ENCODE measurements at regions not wholly inside any gene's neighbourhood (a gene's known extent, or its start where the extent isn't known, plus 50 kb on each side); places are given as distances from the start of the nearest gene placed in this dataset.

- no peak overlapping the region for H3K4me3 Mint-ChIP-seq
- POLR2A ChIA-PET, result no interaction called here
- H3K27ac Mint-ChIP-seq, result no peak overlapping the region
- no peaks in the 10 kb centered on the region for H3K36me3 Mint-ChIP-seq
- intact Hi-C loops (cut with micrococcal nuclease), result no loop called here
- H3K27me3 Mint-ChIP-seq, result no peaks in the 10 kb centered on the region
- no peaks in the 10 kb centered on the region for H3K9me3 Mint-ChIP-seq
- CTCF ChIA-PET, result no interaction called here
- DNase-seq, result no peak
- no peaks in the 10 kb centered on the region for H3K4me1 Mint-ChIP-seq (ENCODE audit: low read depth)
Measured at GRCh38 chr6:74167511-74167910, 471.5 kb downstream of the CD109 start.

- intact Hi-C loops (cut with micrococcal nuclease), result no loop called here
- Mint-ChIP-seq H3K27me3 (no peaks in the 10 kb centered on the region), H3K4me3 (no peak overlapping the region), H3K9me3 (no peaks in the 10 kb centered on the region), H3K4me1 (ENCODE audit: low read depth) (no peaks in the 10 kb centered on the region), H3K36me3 (no peaks in the 10 kb centered on the region), H3K27ac (no peak overlapping the region)
- CTCF ChIA-PET, result no interaction called here
- no peak for DNase-seq
- POLR2A ChIA-PET, result no interaction called here
Measured at GRCh38 chr6:74166849-74167248, 470.8 kb downstream of the CD109 start.

GRCh38 chr6:74161380-74161779 lies 465.4 kb downstream of the CD109 start:
- Mint-ChIP-seq H3K27me3 (no peaks in the 10 kb centered on the region), H3K4me1 (ENCODE audit: low read depth) (no peaks in the 10 kb centered on the region), H3K36me3 (no peaks in the 10 kb centered on the region), H3K4me3 (no peak overlapping the region), H3K9me3 (no peaks in the 10 kb centered on the region), H3K27ac (no peak overlapping the region)
- no peak for DNase-seq
- intact Hi-C loops (cut with micrococcal nuclease), result no loop called here
- POLR2A ChIA-PET, result no interaction called here
- CTCF ChIA-PET, result no interaction called here

- Mint-ChIP-seq H3K36me3 (no peaks in the 10 kb centered on the region), H3K9me3 (no peaks in the 10 kb centered on the region), H3K4me1 (ENCODE audit: low read depth) (no peaks in the 10 kb centered on the region), H3K4me3 (no peak overlapping the region), H3K27me3 (no peaks in the 10 kb centered on the region), H3K27ac (no peak overlapping the region)
- no peak for DNase-seq
- CTCF ChIA-PET, result no interaction called here
- intact Hi-C loops (cut with micrococcal nuclease), result no loop called here
- POLR2A ChIA-PET, result no interaction called here
Measured at GRCh38 chr6:74152096-74152675, 456.2 kb downstream of the CD109 start.

- no peak overlapping the region for H3K4me3 Mint-ChIP-seq
- no peak for DNase-seq
- intact Hi-C loops (cut with micrococcal nuclease), result no loop called here
- H3K27me3 Mint-ChIP-seq, result no peaks in the 10 kb centered on the region
- no peaks in the 10 kb centered on the region for H3K36me3 Mint-ChIP-seq
- H3K27ac Mint-ChIP-seq, result no peak overlapping the region
- H3K4me1 Mint-ChIP-seq (ENCODE audit: low read depth), result no peaks in the 10 kb centered on the region
- H3K9me3 Mint-ChIP-seq, result no peaks in the 10 kb centered on the region
- CTCF ChIA-PET, result no interaction called here
- POLR2A ChIA-PET, result no interaction called here
Measured at GRCh38 chr6:74145931-74146330, 449.9 kb downstream of the CD109 start.

- no peak overlapping the region for H3K27ac Mint-ChIP-seq
- no peak for DNase-seq
- no peaks in the 10 kb centered on the region for H3K4me1 Mint-ChIP-seq (ENCODE audit: low read depth)
- ChIA-PET POLR2A (no interaction called here), CTCF (no interaction called here)
- no peaks in the 10 kb centered on the region for H3K9me3 Mint-ChIP-seq
- no peak overlapping the region for H3K4me3 Mint-ChIP-seq
- no peaks in the 10 kb centered on the region for H3K27me3 Mint-ChIP-seq
- H3K36me3 Mint-ChIP-seq, result no peaks in the 10 kb centered on the region
- intact Hi-C loops (cut with micrococcal nuclease), result no loop called here
Measured at GRCh38 chr6:74137911-74138310, 441.9 kb downstream of the CD109 start.

GRCh38 chr6:74134327-74134726 lies 438.3 kb downstream of the CD109 start:
- POLR2A ChIA-PET, result no interaction called here
- no peaks in the 10 kb centered on the region for H3K4me1 Mint-ChIP-seq (ENCODE audit: low read depth)
- H3K27me3 Mint-ChIP-seq, result no peaks in the 10 kb centered on the region
- no peaks in the 10 kb centered on the region for H3K9me3 Mint-ChIP-seq
- CTCF ChIA-PET, result no interaction called here
- no peak for DNase-seq
- intact Hi-C loops (cut with micrococcal nuclease), result no loop called here
- no peak overlapping the region for H3K4me3 Mint-ChIP-seq
- H3K27ac Mint-ChIP-seq, result no peak overlapping the region
- H3K36me3 Mint-ChIP-seq, result no peaks in the 10 kb centered on the region

GRCh38 chr6:74133073-74133472 lies 437.1 kb downstream of the CD109 start:
- Mint-ChIP-seq H3K4me3 (no peak overlapping the region), H3K9me3 (no peaks in the 10 kb centered on the region), H3K27me3 (no peaks in the 10 kb centered on the region), H3K4me1 (ENCODE audit: low read depth) (no peaks in the 10 kb centered on the region), H3K27ac (no peak overlapping the region), H3K36me3 (no peaks in the 10 kb centered on the region)
- POLR2A ChIA-PET, result no interaction called here
- no peak for DNase-seq
- intact Hi-C loops (cut with micrococcal nuclease), result no loop called here
- CTCF ChIA-PET, result no interaction called here

- no peak for DNase-seq
- H3K27me3 Mint-ChIP-seq, result no peaks in the 10 kb centered on the region
- intact Hi-C loops (cut with micrococcal nuclease), result no loop called here
- no peak overlapping the region for H3K27ac Mint-ChIP-seq
- no peaks in the 10 kb centered on the region for H3K4me1 Mint-ChIP-seq (ENCODE audit: low read depth)
- POLR2A ChIA-PET, result no interaction called here
- CTCF ChIA-PET, result no interaction called here
- H3K4me3 Mint-ChIP-seq, result no peak overlapping the region
- H3K36me3 Mint-ChIP-seq, result no peaks in the 10 kb centered on the region
- no peaks in the 10 kb centered on the region for H3K9me3 Mint-ChIP-seq
Measured at GRCh38 chr6:74130641-74131040, 434.6 kb downstream of the CD109 start.

GRCh38 chr6:74128536-74128935 lies 432.5 kb downstream of the CD109 start:
- intact Hi-C loops (cut with micrococcal nuclease), result no loop called here
- H3K9me3 Mint-ChIP-seq, result no peaks in the 10 kb centered on the region
- no peak overlapping the region for H3K27ac Mint-ChIP-seq
- ChIA-PET CTCF (no interaction called here), POLR2A (no interaction called here)
- H3K27me3 Mint-ChIP-seq, result no peaks in the 10 kb centered on the region
- H3K4me1 Mint-ChIP-seq (ENCODE audit: low read depth), result no peaks in the 10 kb centered on the region
- H3K36me3 Mint-ChIP-seq, result no peaks in the 10 kb centered on the region
- H3K4me3 Mint-ChIP-seq, result no peak overlapping the region
- no peak for DNase-seq

GRCh38 chr6:74117113-74117512 lies 421.1 kb downstream of the CD109 start:
- intact Hi-C loops (cut with micrococcal nuclease), result no loop called here
- ChIA-PET CTCF (no interaction called here), POLR2A (no interaction called here)
- Mint-ChIP-seq H3K36me3 (no peaks in the 10 kb centered on the region), H3K27ac (no peak overlapping the region), H3K4me3 (no peak overlapping the region), H3K27me3 (no peaks in the 10 kb centered on the region), H3K9me3 (peaks cover 4% of the 10 kb centered on the region), H3K4me1 (ENCODE audit: low read depth) (no peaks in the 10 kb centered on the region)
- no peak for DNase-seq

GRCh38 chr6:74115674-74116073 lies 419.7 kb downstream of the CD109 start:
- H3K9me3 Mint-ChIP-seq, result peaks cover 2% of the 10 kb centered on the region
- POLR2A ChIA-PET, result no interaction called here
- intact Hi-C loops (cut with micrococcal nuclease), result no loop called here
- no peak for DNase-seq
- no peak overlapping the region for H3K27ac Mint-ChIP-seq
- CTCF ChIA-PET, result no interaction called here
- no peaks in the 10 kb centered on the region for H3K27me3 Mint-ChIP-seq
- H3K4me1 Mint-ChIP-seq (ENCODE audit: low read depth), result no peaks in the 10 kb centered on the region
- H3K36me3 Mint-ChIP-seq, result no peaks in the 10 kb centered on the region
- no peak overlapping the region for H3K4me3 Mint-ChIP-seq

GRCh38 chr6:74114428-74114827 lies 418.4 kb downstream of the CD109 start:
- Mint-ChIP-seq H3K9me3 (peaks cover 2% of the 10 kb centered on the region), H3K27ac (no peak overlapping the region), H3K27me3 (no peaks in the 10 kb centered on the region), H3K4me3 (no peak overlapping the region), H3K4me1 (ENCODE audit: low read depth) (no peaks in the 10 kb centered on the region), H3K36me3 (no peaks in the 10 kb centered on the region)
- CTCF ChIA-PET, result interaction anchor here (0.7 to 0.8 kb wide), 2 partner anchors 11 to 23 kb away, joined by 3 read pairs; no protein-coding TSS in a partner anchor
- DNase-seq, result no peak
- POLR2A ChIA-PET, result no interaction called here
- intact Hi-C loops (cut with micrococcal nuclease), result no loop called here

- no peak overlapping the region for H3K4me3 Mint-ChIP-seq
- intact Hi-C loops (cut with micrococcal nuclease), result no loop called here
- H3K9me3 Mint-ChIP-seq, result peaks cover 2% of the 10 kb centered on the region
- ChIA-PET POLR2A (no interaction called here), CTCF (interaction anchor here (0.7 to 0.8 kb wide), 2 partner anchors 10 to 22 kb away, joined by 3 read pairs; no protein-coding TSS in a partner anchor)
- no peaks in the 10 kb centered on the region for H3K4me1 Mint-ChIP-seq (ENCODE audit: low read depth)
- H3K27me3 Mint-ChIP-seq, result no peaks in the 10 kb centered on the region
- H3K27ac Mint-ChIP-seq, result no peak overlapping the region
- no peaks in the 10 kb centered on the region for H3K36me3 Mint-ChIP-seq
- no peak for DNase-seq
Measured at GRCh38 chr6:74113901-74114300, 417.9 kb downstream of the CD109 start.

All from activated CD4-positive, alpha-beta memory T cell treated with anti-CD3 and anti-CD28 coated beads for 36 hours (primary cell).